ENCODE measurements at regions not wholly inside any gene's neighbourhood (a gene's known extent, or its start where the extent isn't known, plus 50 kb on each side); places are given as distances from the start of the nearest gene placed in this dataset.
A peak's percentile ranks its signal among the peaks of the same experiment; 100 is the strongest.

DNA sequence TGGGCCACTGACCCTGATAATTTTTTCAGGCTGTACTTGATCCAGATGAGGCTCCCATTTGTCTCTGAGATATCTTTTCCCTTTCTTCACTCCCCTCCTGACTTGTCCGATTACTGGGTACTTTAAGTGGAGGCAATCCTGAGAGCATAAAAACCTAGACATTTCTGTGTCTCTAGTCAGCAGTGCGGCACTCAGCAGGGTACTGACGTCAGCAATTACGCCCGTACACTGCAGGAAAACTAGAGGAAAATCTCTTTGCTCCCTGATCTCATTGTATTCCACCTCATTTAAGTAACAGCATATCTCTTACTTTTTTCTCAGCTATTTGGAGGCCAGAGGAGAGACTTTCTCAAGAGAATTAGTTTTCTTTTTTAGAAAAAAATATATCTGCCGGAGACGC, 315.5 kb upstream of the OR4E1 start:
- CTCF ChIA-PET: interaction anchor here (0.6 to 1.0 kb wide), 2 partner anchors 71 to 95 kb away, joined by 3 to 5 read pairs; no protein-coding TSS in a partner anchor
- ATAC-seq: no peak
- H3K36me3 ChIP-seq (ENCODE audit: low read depth, low read length): no peaks in the 10 kb centered on the region
- POLR2A ChIA-PET (ENCODE audit: unreplicated experiment): no interaction called here
- H3K9me3 ChIP-seq (ENCODE audit: low read length): no peaks in the 10 kb centered on the region
- no peaks in the 10 kb centered on the region for H3F3A ChIP-seq (ENCODE audit: low read length, unreplicated experiment)
- no peak for DNase-seq
- H3K9ac ChIP-seq (ENCODE audit: low read length): no peak overlapping the region
- H4K20me1 ChIP-seq (ENCODE audit: low read length): no peaks in the 10 kb centered on the region
- no peak overlapping the region for H3K4me2 ChIP-seq (ENCODE audit: low read length)
- H3K27me3 ChIP-seq (ENCODE audit: low read length): peaks cover 18% of the 10 kb centered on the region
- intact Hi-C loops (cut with micrococcal nuclease): no loop called here
- TF ChIP-seq EZH2phosphoT487 (IDR thresholded peaks at IDR 0.05; ENCODE audit: borderline replicate concordance, low read length): no peak
- no peak for TF ChIP-seq EZH2 (IDR thresholded peaks at IDR 0.05; ENCODE audit: low read length, unreplicated experiment)
- TF ChIP-seq, protein P1, sequence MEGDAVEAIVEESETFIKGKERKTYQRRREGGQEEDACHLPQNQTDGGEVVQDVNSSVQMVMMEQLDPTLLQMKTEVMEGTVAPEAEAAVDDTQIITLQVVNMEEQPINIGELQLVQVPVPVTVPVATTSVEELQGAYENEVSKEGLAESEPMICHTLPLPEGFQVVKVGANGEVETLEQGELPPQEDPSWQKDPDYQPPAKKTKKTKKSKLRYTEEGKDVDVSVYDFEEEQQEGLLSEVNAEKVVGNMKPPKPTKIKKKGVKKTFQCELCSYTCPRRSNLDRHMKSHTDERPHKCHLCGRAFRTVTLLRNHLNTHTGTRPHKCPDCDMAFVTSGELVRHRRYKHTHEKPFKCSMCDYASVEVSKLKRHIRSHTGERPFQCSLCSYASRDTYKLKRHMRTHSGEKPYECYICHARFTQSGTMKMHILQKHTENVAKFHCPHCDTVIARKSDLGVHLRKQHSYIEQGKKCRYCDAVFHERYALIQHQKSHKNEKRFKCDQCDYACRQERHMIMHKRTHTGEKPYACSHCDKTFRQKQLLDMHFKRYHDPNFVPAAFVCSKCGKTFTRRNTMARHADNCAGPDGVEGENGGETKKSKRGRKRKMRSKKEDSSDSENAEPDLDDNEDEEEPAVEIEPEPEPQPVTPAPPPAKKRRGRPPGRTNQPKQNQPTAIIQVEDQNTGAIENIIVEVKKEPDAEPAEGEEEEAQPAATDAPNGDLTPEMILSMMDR (conservative IDR thresholded peaks at IDR 0.05; ENCODE audit: low read depth, low read length): no peak
- no TSS peak for BruUV-seq (replicated peaks)
- no peaks in the 10 kb centered on the region for H3K9me2 ChIP-seq (replicated peaks; ENCODE audit: low read length)
- no peaks in the 10 kb centered on the region for H3K79me2 ChIP-seq (ENCODE audit: low read length)
- no peaks in the 10 kb centered on the region; the same call in 1 of the 2 replicates for H3K4me1 ChIP-seq (ENCODE audit: insufficient read depth, low read length)
- no peak overlapping the region; the same call in 1 of the 2 replicates for H2AFZ ChIP-seq (ENCODE audit: low read length)
- no peak overlapping the region for H3K27ac ChIP-seq (ENCODE audit: low read length)
- no peak overlapping the region for H3K4me3 ChIP-seq (ENCODE audit: low read length)

DNA sequence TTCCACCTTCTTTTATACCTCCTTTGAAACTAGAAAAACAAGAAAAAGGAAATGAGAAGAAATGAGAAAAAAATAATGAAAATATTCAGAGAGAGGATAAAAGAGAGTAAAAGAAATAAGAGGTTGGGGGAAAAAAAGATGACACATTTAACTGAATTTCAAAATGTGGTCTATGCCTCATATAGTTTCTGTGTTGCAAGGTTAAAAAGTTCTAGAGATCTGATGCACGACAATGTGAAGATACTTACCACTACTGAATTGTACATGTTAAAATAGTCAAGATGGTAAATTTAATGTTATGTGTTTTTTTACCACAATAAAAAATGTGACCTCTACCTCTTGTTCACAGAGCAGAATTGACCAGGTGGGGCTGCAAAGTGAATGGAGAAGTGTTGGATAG, 314.8 kb upstream of the OR4E1 start:
- no peak overlapping the region for H2AFZ ChIP-seq (ENCODE audit: low read length)
- H3K9me2 ChIP-seq (replicated peaks; ENCODE audit: low read length): no peaks in the 10 kb centered on the region
- intact Hi-C loops (cut with micrococcal nuclease): no loop called here
- no peak overlapping the region for H3K9ac ChIP-seq (ENCODE audit: low read length)
- ChIA-PET POLR2A (ENCODE audit: unreplicated experiment) (interaction anchor here (0.6 kb wide), 1 partner anchor 492 kb away, joined by 3 read pairs; no protein-coding TSS in a partner anchor), CTCF (interaction anchor here (0.6 to 1.0 kb wide), 6 partner anchors 9 to 358 kb away, joined by 3 to 5 read pairs (median 4); no protein-coding TSS in a partner anchor)
- H3K27me3 ChIP-seq (ENCODE audit: low read length): peaks cover 20% of the 10 kb centered on the region
- H3K79me2 ChIP-seq (ENCODE audit: low read length): no peaks in the 10 kb centered on the region
- no peak overlapping the region for H3K27ac ChIP-seq (ENCODE audit: low read length)
- H4K20me1 ChIP-seq (ENCODE audit: low read length): no peaks in the 10 kb centered on the region
- no peaks in the 10 kb centered on the region for H3K36me3 ChIP-seq (ENCODE audit: low read depth, low read length)
- H3F3A ChIP-seq (ENCODE audit: low read length, unreplicated experiment): no peaks in the 10 kb centered on the region
- H3K4me1 ChIP-seq (ENCODE audit: insufficient read depth, low read length): no peaks in the 10 kb centered on the region; the same call in 1 of the 2 replicates
- no peak overlapping the region for H3K4me3 ChIP-seq (ENCODE audit: low read length)
- ATAC-seq (no peak), DNase-seq (no peak)
- TF ChIP-seq, protein P1 (conservative IDR thresholded peaks at IDR 0.05; ENCODE audit: low read depth, low read length): no peak
- TF ChIP-seq EZH2phosphoT487 (IDR thresholded peaks at IDR 0.05; ENCODE audit: borderline replicate concordance, low read length): no peak
- TF ChIP-seq EZH2 (IDR thresholded peaks at IDR 0.05; ENCODE audit: low read length, unreplicated experiment): no peak
- no peaks in the 10 kb centered on the region for H3K9me3 ChIP-seq (ENCODE audit: low read length)
- no peak overlapping the region for H3K4me2 ChIP-seq (ENCODE audit: low read length)
- BruUV-seq (replicated peaks): no TSS peak

DNA sequence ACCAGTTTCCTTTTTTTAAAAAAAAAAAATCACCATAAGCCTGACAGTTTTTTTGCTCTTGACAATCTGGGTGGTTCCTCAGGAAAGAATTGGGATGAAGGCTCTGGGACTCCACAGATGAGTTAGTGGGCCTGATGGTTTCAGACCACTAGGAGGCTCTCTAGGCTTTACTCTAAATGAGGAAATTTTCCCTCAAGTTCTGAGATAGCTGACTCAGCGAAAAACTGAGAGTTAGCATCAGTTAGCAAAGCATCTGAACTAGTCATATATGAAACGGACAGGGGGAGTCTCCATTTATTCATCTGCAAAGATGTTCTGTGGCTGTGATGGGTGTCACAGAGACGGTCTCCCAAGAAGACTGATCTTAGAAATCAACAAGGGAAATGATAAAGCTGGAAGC, 314.3 kb upstream of the OR4E1 start:
- ATAC-seq: peak; percentile 59
- POLR2A ChIA-PET (ENCODE audit: unreplicated experiment): interaction anchor here (0.6 kb wide), 1 partner anchor 493 kb away, joined by 3 read pairs; no protein-coding TSS in a partner anchor

More for the DNA sequence above, 314.3 kb upstream of the OR4E1 start:
- no peak overlapping the region for H3K27ac ChIP-seq (ENCODE audit: low read length)
- H3K4me1 ChIP-seq (ENCODE audit: insufficient read depth, low read length): no peaks in the 10 kb centered on the region; the same call in 1 of the 2 replicates
- no peak for TF ChIP-seq EZH2phosphoT487 (IDR thresholded peaks at IDR 0.05; ENCODE audit: borderline replicate concordance, low read length)
- TF ChIP-seq, protein P1 (conservative IDR thresholded peaks at IDR 0.05; ENCODE audit: low read depth, low read length): peak; percentile 75
- no peaks in the 10 kb centered on the region for H3K9me2 ChIP-seq (replicated peaks; ENCODE audit: low read length)
- no TSS peak for BruUV-seq (replicated peaks)
- peaks cover 15% of the 10 kb centered on the region for H3K27me3 ChIP-seq (ENCODE audit: low read length)
- no peak overlapping the region for H3K4me3 ChIP-seq (ENCODE audit: low read length)
- H3K4me2 ChIP-seq (ENCODE audit: low read length): no peak overlapping the region
- no peaks in the 10 kb centered on the region for H3K36me3 ChIP-seq (ENCODE audit: low read depth, low read length)
- no peaks in the 10 kb centered on the region for H3K9me3 ChIP-seq (ENCODE audit: low read length)
- H4K20me1 ChIP-seq (ENCODE audit: low read length): no peaks in the 10 kb centered on the region
- no peak overlapping the region for H3K9ac ChIP-seq (ENCODE audit: low read length)
- peak; percentile 75 for DNase-seq
- no peaks in the 10 kb centered on the region for H3K79me2 ChIP-seq (ENCODE audit: low read length)
- CTCF ChIA-PET: interaction anchor here (0.6 to 1.0 kb wide), 5 partner anchors 9 to 358 kb away, joined by 3 to 5 read pairs (median 4); no protein-coding TSS in a partner anchor
- H2AFZ ChIP-seq (ENCODE audit: low read length): no peak overlapping the region
- intact Hi-C loops (cut with micrococcal nuclease): no loop called here
- H3F3A ChIP-seq (ENCODE audit: low read length, unreplicated experiment): no peaks in the 10 kb centered on the region
